Neutrophil (primary cell): ENCODE measurements at regions not wholly inside any gene's neighbourhood (a gene's known extent, or its start where the extent isn't known, plus 50 kb on each side); places are given as distances from the start of the nearest gene placed in this dataset.

Experiments
- H3K27ac ChIP-seq: fragments of 200-600 bp; sonication (generic); 2 replicates; pipeline ENCODE4 v1.5.1; 2016; ENCODE audit warnings: mild to moderate bottlenecking, moderate library complexity
- H3K27me3 ChIP-seq: fragments of 200-600 bp; sonication (generic); 2 replicates; pipeline ENCODE4 v1.6.0; 2016; ENCODE audit warnings: mild to moderate bottlenecking
- H3K36me3 ChIP-seq: fragments of 200-600 bp; sonication (generic); 2 replicates; pipeline ENCODE4 v1.5.1; 2017
- H3K4me1 ChIP-seq, 2 experiments: fragments of 200-600 bp in 1 of 2; sonication (generic) in 1 of 2; 1 replicate in 1 of 2; 2 replicates in 1 of 2; pipeline versions ENCODE4 v1.5.1 to v1.6.1; 2013 to 2016; ENCODE audit warnings: low read depth in 1 of 2, low read length in 1 of 2, mild to moderate bottlenecking in 1 of 2, moderate library complexity in 1 of 2; ENCODE audit not compliant: control insufficient read depth in 1 of 2, insufficient read depth in 1 of 2
- H3K4me3 ChIP-seq, 2 experiments: fragments of 200-600 bp in 1 of 2; sonication (generic) in 1 of 2; 1 replicate in 1 of 2; 2 replicates in 1 of 2; pipeline ENCODE4 v1.5.1; 2013 to 2016; ENCODE audit warnings: low read depth in 1 of 2, low read length in 1 of 2, mild to moderate bottlenecking in 1 of 2, moderate library complexity in 1 of 2
- H3K9me3 ChIP-seq: fragments of 200-600 bp; sonication (generic); 2 replicates; pipeline ENCODE4 v1.5.1; 2016
- TF ChIP-seq, protein P1 (sequence below): fragments of 200-600 bp; sonication (generic); IDR thresholded peaks from 2 replicates; pipeline ENCODE4 v1.5.1; 2016; ENCODE audit warnings: antibody characterized with exemption

GRCh38 chr10:113316506-113316905, 236.3 kb upstream of the HABP2 start:
- H3K9me3 ChIP-seq: no peaks in the 10 kb centered on the region
- TF ChIP-seq, protein P1, sequence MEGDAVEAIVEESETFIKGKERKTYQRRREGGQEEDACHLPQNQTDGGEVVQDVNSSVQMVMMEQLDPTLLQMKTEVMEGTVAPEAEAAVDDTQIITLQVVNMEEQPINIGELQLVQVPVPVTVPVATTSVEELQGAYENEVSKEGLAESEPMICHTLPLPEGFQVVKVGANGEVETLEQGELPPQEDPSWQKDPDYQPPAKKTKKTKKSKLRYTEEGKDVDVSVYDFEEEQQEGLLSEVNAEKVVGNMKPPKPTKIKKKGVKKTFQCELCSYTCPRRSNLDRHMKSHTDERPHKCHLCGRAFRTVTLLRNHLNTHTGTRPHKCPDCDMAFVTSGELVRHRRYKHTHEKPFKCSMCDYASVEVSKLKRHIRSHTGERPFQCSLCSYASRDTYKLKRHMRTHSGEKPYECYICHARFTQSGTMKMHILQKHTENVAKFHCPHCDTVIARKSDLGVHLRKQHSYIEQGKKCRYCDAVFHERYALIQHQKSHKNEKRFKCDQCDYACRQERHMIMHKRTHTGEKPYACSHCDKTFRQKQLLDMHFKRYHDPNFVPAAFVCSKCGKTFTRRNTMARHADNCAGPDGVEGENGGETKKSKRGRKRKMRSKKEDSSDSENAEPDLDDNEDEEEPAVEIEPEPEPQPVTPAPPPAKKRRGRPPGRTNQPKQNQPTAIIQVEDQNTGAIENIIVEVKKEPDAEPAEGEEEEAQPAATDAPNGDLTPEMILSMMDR: no peak
- H3K4me1 ChIP-seq: no peaks in the 10 kb centered on the region
- no peaks in the 10 kb centered on the region for H3K36me3 ChIP-seq
- no peak overlapping the region for H3K4me3 ChIP-seq
- no peaks in the 10 kb centered on the region for H3K27me3 ChIP-seq
- H3K27ac ChIP-seq: no peak overlapping the region

DNA sequence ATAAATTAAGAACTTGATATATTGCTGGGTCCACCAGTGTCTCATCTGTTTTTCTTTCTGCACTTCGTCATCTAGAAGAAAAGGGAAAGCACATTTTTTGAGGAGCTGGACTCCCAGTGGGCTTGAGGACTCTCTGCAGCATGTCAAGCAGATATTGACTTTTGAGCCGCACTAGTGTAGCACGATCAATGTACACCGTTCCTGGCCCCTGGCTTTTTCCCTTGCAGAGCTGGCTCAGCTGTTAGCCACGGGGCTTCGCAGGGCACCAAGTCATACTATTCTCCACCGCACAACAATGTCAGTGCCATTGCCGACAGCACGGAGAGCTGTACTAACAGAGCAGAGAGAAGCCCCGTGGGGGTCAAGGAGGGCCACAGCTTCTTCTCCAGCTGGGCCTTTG, 235.4 kb upstream of the HABP2 start:
- TF ChIP-seq, protein P1: no peak
- Histone ChIP-seq H3K9me3 (no peaks in the 10 kb centered on the region), H3K27ac (no peak overlapping the region), H3K36me3 (no peaks in the 10 kb centered on the region), H3K4me1 (no peaks in the 10 kb centered on the region), H3K27me3 (no peaks in the 10 kb centered on the region), H3K4me3 (no peak overlapping the region)

GRCh38 chr10:113319479-113319878, 233.4 kb upstream of the HABP2 start:
- Histone ChIP-seq H3K27me3 (no peaks in the 10 kb centered on the region), H3K4me1 (no peaks in the 10 kb centered on the region), H3K4me3 (no peak overlapping the region), H3K36me3 (no peaks in the 10 kb centered on the region), H3K27ac (no peak overlapping the region), H3K9me3 (no peaks in the 10 kb centered on the region)
- TF ChIP-seq, protein P1: no peak

- Histone ChIP-seq H3K9me3 (no peaks in the 10 kb centered on the region), H3K27me3 (no peaks in the 10 kb centered on the region), H3K36me3 (no peaks in the 10 kb centered on the region), H3K4me1 (no peaks in the 10 kb centered on the region), H3K27ac (no peak overlapping the region), H3K4me3 (no peak overlapping the region)
- TF ChIP-seq, protein P1: no peak
Measured at GRCh38 chr10:113320211-113320610, 232.6 kb upstream of the HABP2 start.

- H3K9me3 ChIP-seq: no peaks in the 10 kb centered on the region
- H3K27me3 ChIP-seq: no peaks in the 10 kb centered on the region
- no peak overlapping the region for H3K27ac ChIP-seq
- TF ChIP-seq, protein P1: no peak
- no peaks in the 10 kb centered on the region for H3K36me3 ChIP-seq
- H3K4me1 ChIP-seq: no peaks in the 10 kb centered on the region
- no peak overlapping the region for H3K4me3 ChIP-seq
Measured at GRCh38 chr10:113320987-113321386, 231.9 kb upstream of the HABP2 start.

- no peaks in the 10 kb centered on the region for H3K36me3 ChIP-seq
- H3K4me3 ChIP-seq: no peak overlapping the region
- no peaks in the 10 kb centered on the region for H3K4me1 ChIP-seq
- no peaks in the 10 kb centered on the region for H3K27me3 ChIP-seq
- TF ChIP-seq, protein P1: no peak
- H3K27ac ChIP-seq: no peak overlapping the region
- no peaks in the 10 kb centered on the region for H3K9me3 ChIP-seq
Measured at GRCh38 chr10:113322843-113323242, 230.0 kb upstream of the HABP2 start.
